Stimulated activated CD4-positive, alpha-beta T cell treated with anti-CD3 and anti-CD28 coated beads, Interleukin-1b, Interleukin-23, amount 100 ng/mL, for 48 hours (primary cell): ENCODE measurements at regions not wholly inside any gene's neighbourhood (a gene's known extent, or its start where the extent isn't known, plus 50 kb on each side); places are given as distances from the start of the nearest gene placed in this dataset.

Experiments used
- DNase-seq: peaks from one replicate; pipeline ENCODE4 v3.0.0-alpha.2; 2020

GRCh38 chr4:111187108-111187507 is 564.2 kb upstream of the PITX2 start:
- no peak for DNase-seq

GRCh38 chr4:111198446-111198845 is 575.6 kb upstream of the PITX2 start:
- DNase-seq: no peak

- DNase-seq: no peak
Measured at GRCh38 chr4:111204797-111205196, 581.9 kb upstream of the PITX2 start.

GRCh38 chr4:111208970-111209369 is 586.1 kb upstream of the PITX2 start:
- no peak for DNase-seq

- DNase-seq: no peak
Measured at GRCh38 chr4:111209706-111210105, 586.8 kb upstream of the PITX2 start.

GRCh38 chr4:111210595-111210994 is 587.7 kb upstream of the PITX2 start:
- no peak for DNase-seq

- no peak for DNase-seq
Measured at GRCh38 chr4:111213531-111213930, 590.7 kb upstream of the PITX2 start.

GRCh38 chr4:111214371-111214770 is 591.5 kb upstream of the PITX2 start:
- no peak for DNase-seq

- DNase-seq: no peak
Measured at GRCh38 chr4:111215755-111216154, 592.9 kb upstream of the PITX2 start.

GRCh38 chr4:111216791-111217190 is 593.9 kb upstream of the PITX2 start:
- DNase-seq: no peak

- no peak for DNase-seq
Measured at GRCh38 chr4:111221371-111221770, 598.5 kb upstream of the PITX2 start.

GRCh38 chr4:111228396-111228795 is 605.5 kb upstream of the PITX2 start:
- DNase-seq: no peak

GRCh38 chr4:111228874-111229273 is 606.0 kb upstream of the PITX2 start:
- DNase-seq: no peak

GRCh38 chr4:111230265-111230664 is 607.4 kb upstream of the PITX2 start:
- DNase-seq: no peak

- no peak for DNase-seq
Measured at GRCh38 chr4:111231281-111231680, 608.4 kb upstream of the PITX2 start.

GRCh38 chr4:111234939-111235338 is 612.1 kb upstream of the PITX2 start:
- DNase-seq: no peak

- DNase-seq: no peak
Measured at GRCh38 chr4:111263836-111264235, 641.0 kb upstream of the PITX2 start.

GRCh38 chr4:111266937-111267336 is 644.1 kb upstream of the PITX2 start:
- DNase-seq: no peak

GRCh38 chr4:111267786-111268185 is 644.9 kb upstream of the PITX2 start:
- no peak for DNase-seq

GRCh38 chr4:111268769-111269414 is 646.0 kb upstream of the PITX2 start:
- no peak for DNase-seq

GRCh38 chr4:111269439-111269838 is 646.6 kb upstream of the PITX2 start:
- no peak for DNase-seq

GRCh38 chr4:111274060-111274459 is 651.2 kb upstream of the PITX2 start:
- DNase-seq: no peak

- DNase-seq: no peak
Measured at GRCh38 chr4:111274486-111274885, 651.6 kb upstream of the PITX2 start.

- no peak for DNase-seq
Measured at GRCh38 chr4:111281219-111281618, 658.3 kb upstream of the PITX2 start.

- DNase-seq: no peak
Measured at GRCh38 chr4:111282035-111282434, 659.2 kb upstream of the PITX2 start.
